Kidney glomerular epithelial cell (primary cell): ENCODE measurements at regions not wholly inside any gene's neighbourhood (a gene's known extent, or its start where the extent isn't known, plus 50 kb on each side); places are given as distances from the start of the nearest gene placed in this dataset.
A peak's percentile ranks its signal among the peaks of the same experiment; 100 is the strongest.

ENCODE experiments used
- DNase-seq: peaks from one replicate; lab custom pipeline; 2025; lab: John Stamatoyannopoulos, UW

DNA sequence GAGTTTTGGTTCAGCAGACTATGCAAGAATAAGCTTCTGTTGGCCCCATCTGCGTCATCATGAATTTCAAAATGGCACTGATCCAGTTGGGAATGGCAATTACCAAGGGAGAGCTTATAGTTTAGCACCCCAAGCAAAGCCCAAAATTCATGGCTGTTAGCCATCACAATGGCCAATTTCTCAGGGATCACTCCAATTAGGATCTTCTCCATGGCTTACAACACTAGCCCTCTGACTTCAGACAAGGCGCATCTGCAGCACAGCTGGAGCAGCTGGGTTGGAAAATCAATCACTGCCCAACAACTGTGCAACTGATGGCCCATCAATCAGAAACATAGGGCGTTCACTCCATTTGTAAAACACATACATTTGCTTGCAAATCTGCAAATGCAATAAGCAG lies 273.6 kb downstream of the SRBD1 start:
- no peak for DNase-seq

DNA sequence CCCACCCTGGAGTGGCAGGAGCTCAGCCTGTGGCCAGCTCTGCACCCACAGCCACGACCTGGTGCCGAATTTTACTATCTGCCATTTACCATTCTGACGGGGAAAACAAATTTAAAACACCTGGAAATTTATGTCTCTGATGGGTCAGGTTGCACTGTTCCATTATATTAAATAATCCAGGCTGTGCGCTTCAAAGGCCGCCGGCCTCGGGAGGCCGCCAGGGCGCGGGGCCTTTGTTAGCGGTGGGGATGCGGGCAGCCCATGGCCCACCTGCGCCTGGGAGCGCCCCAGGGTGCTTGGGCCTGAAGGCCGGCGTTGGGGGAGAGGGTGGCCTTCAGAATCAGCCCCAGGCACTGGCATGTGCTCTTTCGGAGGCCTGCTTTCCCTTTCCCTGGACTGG lies 276.9 kb downstream of the SRBD1 start:
- no peak for DNase-seq

DNA sequence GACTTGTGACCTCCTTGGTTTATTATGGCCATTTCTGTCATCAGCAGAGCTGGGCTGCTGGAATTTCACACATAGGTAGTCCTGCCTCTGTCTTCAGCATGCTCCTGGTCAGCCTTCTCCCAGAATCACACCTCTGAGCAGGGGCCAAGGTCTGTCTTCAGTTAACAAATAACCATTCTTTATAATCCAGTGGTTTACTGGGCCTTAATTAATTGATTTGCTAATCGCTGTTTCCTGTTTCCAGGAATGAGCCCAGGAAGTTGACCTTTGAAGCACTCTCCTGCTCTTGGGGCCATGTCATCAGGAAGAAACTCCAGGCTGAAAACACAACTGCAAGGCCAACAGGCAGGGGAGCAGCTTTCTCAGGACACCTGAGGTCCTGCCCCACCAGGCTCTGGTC lies 278.5 kb downstream of the SRBD1 start:
- DNase-seq: no peak

DNA sequence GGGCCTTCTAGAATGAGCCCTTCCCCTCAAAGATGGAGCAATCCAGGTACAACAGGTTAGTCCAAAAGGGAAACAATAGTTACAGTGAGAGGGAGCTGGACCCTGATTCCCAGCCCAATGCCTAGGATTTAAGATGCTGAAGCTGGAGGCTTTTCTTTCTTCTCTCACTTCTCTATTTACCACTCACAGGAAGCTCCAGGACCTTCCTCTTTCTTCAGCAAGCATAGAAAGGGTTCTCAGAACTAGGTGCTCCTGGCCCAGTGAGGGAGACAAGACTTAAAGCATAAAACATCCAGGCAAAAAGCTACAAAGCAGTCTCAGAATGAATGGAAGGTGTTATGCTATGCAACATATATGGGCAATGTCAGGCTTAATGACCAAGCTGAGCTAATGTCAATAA lies 279.0 kb downstream of the SRBD1 start:
- DNase-seq: no peak

DNA sequence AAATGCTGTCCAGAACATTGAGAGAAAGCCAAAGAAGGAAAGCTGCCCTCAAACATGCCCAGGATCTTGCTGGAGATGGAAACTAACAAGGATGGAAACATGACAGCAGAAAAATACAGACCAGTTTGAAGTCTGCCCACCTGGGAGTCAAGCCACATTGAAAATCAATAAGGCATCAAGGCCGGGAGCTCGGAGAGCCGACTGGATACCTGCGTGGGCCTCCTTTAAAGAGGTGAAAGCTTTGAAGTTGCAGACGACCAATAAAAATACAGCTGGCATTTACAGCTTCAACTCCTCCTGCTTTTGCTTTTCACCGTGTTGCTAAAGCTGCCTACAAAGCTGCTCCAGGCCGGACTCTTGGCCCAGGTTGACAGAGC lies 279.7 kb downstream of the SRBD1 start:
- no peak for DNase-seq

DNA sequence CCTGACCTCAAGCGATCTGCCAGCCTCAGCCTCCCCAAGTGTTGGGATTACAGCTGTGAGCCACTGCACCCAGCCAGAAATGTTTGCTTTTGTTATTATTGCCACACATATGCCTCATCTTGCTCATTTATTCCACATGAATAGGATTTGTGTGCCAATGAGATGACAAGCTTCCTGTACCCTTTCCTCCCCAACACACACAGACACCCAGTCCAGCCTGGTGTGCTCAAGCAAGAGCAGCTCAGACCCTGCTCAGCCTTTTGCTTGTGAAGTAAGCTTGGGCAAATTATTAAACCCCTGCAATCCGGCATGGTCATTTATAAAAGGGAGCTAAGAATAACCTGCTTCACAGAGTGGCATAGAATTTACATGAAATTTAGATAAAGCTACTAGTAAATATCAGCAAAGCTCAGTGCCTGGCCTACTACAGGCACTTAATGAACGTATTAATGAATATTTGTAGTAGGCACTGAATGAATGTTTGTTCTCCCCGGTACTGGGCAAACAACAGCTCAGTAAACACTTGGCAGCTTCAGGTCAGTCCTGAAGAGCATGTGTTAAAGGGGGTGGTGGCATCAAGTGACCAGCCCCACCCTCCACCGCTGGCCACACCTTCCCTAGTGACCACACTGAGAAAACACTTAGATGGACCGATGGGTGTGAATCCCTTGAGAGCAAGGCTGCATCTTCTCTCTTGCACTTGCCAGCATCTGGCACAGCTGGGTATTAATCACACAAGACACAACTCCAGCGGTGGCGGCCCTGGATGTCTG lies 280.2 kb downstream of the SRBD1 start:
- peak; percentile 46 for DNase-seq

DNA sequence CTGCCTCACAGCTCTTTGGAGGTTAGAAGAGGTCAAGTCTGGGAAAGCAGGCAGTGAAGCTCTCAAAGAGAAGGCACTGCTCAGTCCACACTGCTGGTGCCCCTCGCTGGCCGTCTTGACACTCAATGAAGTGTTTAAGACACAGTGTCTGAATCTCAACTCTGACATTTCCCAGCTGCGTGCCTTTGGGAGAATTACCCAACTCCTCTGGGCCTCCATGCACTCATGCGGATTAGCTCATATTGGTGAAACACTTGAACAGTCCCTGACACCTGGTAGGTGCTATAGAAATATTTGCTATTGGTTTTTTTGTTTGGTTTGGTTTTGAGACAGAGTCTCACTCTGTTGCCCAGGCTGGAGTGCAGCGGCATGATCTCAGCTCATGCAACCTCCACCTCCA lies 281.0 kb downstream of the SRBD1 start:
- no peak for DNase-seq

DNA sequence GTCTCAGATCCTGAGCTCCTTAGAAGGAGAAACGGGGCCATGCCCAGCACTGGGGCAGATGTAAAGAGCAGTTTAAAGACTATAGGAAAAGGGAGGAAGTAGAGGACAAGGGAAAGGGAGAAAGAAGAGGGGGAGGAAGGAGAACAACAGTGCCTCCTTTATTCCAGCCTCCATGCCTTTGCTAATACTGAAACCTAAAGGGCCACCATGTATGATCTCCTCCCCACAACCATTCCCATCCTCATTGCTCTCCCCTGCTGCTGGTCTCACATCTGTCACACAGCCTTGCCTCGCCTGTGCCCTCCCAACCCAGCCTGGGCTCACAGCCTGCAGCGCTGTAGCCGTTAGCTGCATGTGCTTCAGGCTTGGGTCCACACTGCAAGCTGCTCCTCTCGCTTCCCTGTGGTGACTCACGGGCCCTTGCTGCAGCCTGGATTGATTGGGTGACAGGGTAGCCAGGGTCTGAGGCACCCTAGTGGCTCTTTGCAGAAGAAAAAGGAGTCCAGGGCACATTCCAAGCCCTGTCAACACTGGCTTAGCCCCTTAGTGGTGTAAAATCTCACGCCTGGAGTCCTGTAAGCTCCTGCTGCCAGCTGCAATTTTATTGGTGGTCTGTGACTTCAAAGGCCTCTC lies 281.9 kb downstream of the SRBD1 start:
- no peak for DNase-seq

DNA sequence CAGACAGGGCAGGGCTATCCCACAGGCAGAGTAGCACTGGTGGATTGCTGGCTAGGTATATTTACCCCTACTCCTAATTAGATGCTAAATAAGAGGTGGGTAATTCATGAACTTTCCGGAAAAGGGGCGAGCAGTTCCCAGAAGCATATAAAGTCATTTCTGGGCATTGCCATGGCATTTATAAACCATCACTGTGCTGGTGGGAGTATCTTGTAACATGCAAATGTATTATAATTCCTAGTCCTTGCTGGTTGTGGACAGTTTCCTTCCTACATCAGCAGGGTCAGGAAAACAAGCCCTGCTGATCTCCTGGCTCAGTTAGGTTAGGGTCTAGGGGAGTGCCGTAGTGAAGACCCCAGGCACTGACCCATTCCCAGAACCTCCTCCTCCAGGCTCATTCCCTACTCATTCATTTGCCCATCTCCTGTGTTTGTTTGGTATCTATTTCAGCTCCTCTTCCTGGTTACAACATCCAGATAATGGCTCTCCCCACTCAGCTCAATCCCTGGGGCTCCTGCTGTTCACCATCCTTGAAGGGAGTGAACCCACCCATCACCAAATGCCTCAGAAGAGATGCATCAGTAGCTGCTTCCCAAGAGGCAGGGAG lies 282.7 kb downstream of the SRBD1 start:
- no peak for DNase-seq

DNA sequence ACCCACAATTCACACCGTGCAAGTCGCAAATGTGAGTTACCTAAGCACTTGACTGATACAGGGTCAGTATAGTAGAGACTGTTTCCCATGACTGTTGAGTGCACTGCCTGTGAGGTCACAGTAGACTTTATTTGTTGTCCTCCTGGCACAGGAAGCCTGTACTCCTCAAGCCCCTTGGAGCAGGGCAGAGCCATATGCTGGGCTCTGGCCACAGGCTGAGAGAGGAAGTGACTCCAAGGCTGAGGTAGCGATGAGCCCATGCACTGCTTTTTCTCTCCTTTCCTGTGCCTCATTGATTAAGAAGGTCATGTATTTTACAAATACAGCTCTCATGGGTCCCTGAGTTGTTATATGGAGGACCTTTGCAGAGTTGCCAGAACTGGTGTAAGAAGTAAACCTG lies 287.7 kb downstream of the SRBD1 start:
- DNase-seq: no peak

DNA sequence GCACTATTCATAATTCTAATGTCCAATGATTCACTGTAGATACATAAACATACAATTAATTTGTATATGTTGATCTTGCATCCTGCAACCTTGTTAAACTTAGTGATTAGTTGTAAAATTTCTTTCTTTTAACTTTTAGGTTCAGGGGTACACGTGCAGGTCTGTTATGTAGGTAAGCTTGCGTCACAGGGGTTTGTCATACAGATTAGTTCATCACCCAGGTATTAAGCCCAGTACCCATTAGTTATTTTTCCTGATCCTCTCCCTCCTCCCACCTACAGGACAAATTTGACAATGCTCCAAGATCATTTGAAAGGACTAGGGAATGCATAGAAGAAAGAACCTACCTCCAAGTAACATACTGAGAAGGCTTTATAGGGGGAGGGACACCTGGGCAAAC lies 290.1 kb downstream of the SRBD1 start:
- no peak for DNase-seq

DNA sequence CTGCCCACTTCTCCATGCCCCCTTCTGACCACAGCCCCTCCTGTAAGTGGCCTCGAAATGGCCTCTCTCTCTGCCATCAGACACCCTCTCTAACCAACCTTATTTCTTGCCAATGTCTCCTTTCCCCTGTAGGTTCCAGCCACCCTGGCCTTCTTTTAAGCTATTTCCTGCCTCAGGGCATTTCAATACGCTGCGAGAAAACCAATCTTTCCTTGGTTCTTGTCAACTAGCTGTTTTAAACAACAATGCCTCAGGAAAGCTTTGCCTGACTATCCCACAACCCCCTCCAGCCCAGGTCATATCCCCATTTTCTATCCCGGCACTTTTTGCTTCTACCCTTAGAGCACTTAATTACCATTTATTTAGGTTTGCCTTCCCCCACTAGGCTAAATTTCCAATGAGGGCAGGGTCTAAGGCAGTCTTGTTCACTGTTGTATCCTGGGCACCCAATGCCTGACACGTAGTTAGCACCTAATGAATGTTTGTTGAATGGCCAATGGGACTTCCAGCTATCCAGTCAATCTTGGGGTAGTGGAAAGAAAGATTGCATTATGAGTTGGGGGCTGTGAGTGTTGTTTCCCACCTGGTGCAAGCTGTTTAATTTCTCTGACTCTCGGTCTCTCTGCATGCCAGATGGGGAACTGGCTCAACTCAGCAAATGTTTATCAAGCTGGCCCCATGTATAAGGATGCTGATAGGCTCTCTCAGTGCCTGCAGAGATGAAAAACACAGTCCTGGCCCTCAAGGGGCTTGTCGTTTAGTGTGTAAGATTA lies 291.2 kb downstream of the SRBD1 start:
- DNase-seq: no peak

DNA sequence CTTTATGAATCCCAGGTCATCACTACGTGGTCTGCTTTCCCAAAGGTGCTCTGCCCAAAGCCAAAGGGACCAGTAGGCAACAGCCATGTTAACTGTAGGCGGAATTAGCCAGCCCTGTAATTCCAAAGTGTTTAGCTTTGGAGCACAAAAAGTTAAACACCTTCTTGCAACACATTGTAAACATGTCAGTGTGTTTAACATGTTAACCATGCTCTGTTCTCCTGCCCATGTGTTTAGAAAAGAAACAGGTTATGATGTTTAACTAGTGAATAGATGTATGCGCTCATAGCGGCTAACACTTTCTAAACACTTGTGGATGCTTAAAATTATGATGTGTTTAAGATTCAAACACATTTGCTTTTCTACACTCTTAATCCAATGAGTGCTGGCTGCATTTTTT lies 292.4 kb downstream of the SRBD1 start:
- no peak for DNase-seq

DNA sequence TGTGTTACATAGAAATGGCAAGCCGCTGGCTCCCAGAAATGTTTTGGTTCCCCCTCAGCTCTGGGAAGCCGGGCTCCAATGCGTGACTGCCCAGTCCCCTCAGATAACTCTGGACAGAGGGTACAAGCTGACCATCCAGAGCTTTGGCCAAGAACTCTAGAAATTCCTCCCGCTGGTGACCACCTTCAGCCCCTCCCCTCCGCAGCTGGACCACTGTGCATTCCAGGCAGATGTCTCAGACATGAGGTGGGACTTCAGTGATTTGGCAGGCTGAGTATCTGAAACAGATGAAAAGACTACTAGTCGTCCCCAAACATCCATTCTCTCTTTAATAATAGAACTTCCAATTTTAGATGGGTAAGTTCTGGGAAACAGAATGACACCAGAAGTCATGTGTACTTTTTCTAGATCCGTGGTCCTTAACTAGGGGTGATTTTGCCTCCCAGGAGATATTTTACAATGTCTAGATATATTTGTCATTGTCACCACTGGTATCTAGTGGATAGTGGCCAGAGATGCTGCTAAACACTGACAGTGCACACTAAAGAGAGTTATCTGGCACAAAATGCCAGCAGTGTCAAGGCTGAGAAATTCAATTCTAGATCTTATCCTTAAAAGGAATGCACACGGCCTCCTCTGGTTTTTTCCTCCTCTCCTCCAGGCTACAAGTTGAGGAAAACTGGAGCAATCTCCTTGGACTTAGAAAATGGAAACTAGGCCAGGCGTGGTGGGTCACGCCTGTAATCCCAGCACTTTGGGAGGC lies 294.3 kb downstream of the SRBD1 start:
- no peak for DNase-seq

DNA sequence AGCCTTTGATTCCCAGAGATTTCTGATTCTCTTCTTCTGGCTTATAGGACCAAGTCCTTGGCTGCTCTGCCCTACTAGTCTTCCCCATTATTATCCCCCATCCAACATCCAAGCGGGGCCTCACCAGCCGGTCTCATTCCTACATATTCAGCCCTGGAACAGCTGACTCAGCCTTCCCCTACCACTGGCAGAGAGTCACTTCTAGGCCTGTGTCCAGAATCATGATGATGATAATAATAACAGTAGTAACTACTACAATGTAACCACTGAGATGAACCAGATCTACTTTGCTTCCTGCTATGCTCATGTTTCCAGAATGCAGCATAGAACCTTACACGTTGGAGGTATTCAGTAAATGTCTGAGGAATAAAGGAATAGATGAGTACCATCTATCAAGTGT lies 295.2 kb downstream of the SRBD1 start:
- peak; percentile 32 for DNase-seq

DNA sequence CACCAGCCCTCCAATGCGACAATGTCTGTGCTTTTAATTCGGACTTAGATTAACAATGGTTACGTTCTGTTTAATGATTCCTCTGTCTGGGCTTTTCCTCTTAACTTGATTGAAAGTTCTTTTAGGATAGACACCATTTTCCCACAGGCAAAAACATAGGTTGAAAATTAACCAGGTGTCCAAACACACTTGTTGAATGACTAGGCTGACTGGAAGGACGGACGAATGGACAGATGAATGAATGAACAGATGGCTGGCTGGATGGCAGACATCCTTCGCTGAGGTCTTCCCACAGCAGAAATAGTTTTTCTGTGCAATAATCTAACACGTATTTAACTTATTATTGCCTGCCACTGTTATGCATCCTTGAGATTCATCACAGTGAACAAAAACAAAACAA lies 298.8 kb downstream of the SRBD1 start:
- peak; percentile 60 for DNase-seq

DNA sequence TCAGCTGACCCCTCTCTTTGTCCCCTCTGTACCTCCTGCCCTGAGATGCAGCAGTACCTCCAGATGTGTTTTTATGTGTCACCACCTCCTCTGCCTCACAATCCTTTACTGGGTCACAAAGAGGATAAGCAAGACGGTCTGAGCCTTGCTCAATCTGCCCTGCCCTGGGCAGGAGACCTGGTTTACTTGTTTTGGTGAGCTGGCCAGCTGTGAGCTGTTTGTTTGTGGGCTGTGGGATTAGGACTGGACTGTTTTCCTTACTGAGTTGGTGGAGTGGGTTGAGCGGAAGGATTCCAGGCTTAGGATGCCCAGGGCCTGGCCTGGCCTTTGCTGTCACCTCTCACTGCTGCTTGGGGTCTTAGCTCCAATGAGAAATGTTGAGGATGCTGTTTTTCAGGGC lies 299.5 kb downstream of the SRBD1 start:
- DNase-seq: no peak

DNA sequence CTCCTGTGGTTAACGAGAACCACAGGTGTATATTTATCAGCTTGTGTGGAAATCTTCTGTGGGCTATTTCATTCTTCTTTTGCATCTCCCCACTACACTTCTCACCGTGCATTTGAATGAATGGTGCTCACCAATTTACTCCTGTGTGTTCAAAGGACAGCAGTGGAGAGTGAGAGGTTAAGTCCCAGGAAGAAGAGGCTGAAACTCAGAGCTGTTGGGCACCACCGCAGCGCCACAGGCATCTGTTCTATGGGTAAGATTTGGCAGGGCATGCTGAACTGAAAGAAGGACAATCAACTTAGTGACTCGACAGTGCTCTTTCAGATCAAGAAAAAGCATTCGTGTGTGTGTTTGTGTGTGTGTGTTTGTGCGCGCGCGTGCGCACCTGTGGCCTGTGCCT lies 297.9 kb upstream of the SIX2 start:
- no peak for DNase-seq

DNA sequence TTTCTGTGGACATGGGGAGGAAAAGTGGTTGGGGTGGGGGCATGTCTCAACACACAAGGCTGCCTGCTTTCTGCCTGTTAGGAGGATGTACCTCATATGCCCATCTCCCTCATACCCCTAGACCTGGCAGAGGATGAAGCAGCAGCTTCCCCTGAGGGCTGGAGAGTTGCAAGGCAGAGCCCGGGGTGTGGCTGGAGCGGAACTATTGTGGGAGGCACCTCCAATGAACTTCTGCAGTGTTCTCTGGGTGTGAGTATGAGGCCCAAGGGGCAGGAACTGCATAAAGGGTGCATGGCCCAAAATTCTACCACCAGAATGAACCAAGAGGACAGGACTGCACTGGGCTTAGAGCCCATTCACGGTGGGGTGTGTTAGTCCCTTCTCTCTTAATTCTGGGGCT lies 296.3 kb upstream of the SIX2 start:
- DNase-seq: no peak

DNA sequence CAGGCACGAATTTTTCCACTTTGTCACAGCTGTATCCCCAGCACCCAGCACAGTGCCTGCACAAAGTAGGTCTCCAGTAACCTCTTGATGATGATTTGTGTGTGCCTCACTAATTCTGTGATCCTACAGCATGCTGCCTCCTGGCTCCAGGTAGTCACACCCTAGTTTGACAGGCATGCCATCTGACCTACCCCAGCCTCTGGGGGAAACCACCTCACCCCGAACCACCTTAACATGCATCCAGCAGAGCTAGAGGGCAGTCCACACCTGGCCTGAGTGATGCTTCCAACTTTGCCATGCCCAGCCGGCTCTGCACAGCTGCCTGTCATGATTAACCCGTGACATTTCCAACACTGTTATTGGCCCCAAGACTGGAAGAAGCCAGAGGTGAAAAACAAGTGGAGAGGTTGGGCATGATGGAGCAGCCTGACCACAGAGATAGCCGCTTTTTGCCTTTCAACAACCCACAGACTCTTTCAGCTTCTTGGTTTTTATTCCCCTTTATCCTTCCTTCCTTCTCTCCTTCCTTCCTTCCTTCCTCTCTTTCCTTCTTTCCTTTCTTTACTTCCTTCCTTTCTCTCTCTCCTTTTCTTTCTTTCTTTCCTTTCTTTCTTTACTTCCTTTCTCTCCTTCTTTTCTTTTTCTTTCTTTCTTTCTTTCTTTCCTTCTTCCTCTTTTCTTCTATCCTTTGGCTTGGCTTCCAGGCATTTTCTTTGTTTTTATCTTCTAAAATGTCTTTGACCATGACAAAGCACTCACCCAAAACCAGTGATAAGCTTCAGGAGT lies 294.4 kb upstream of the SIX2 start:
- DNase-seq: no peak
